ENCODE measurements at regions not wholly inside any gene's neighbourhood (a gene's known extent, or its start where the extent isn't known, plus 50 kb on each side); places are given as distances from the start of the nearest gene placed in this dataset.

DNA sequence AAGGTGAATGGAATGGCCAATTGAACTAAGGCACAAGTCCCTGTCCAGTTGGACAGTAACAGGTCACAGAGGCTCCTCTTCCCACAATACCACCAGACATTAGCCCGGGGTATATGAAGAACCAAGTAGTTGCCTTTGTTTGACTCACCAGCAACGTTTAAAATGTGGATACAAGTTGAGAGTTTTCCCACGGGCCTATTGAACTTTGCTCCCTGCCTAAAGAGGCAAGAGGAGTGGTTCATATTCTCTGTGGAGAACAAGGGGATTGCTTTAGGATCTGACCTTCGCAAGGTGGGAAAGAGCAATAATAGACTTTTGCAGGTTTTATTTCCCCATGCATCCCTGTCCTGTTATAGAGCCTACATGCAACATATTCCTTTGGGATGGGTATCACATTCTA lies 177.2 kb downstream of the POU4F1 start:
- DNase-seq (ENCODE audit: low read depth): no peak

- DNase-seq (ENCODE audit: low read depth): no peak
Measured at GRCh38 chr13:78420814-78421213, 182.5 kb downstream of the POU4F1 start.

- no peak for DNase-seq (ENCODE audit: low read depth)
Measured at GRCh38 chr13:78413887-78414553, 189.3 kb downstream of the POU4F1 start.

GRCh38 chr13:78410847-78411246 lies 192.5 kb downstream of the POU4F1 start:
- DNase-seq (ENCODE audit: low read depth): no peak

DNA sequence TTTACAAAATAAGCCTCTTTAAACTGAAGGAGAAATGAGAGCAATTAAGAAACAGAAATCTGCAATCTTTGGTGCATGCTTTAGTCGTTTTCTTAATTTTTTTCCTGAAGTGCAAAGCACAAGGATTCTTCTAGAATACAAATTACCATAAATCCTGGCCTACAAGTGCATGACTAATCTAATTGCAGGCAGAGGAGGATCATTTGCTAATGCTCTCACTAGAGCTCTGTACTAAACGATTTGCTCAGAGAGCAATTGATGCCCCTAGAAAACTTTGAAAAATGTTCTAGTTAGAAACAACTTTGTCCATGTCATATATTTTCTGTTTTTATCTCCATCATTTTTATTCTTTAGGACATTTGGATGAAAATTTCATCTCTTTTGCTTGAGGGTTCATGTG lies 193.2 kb downstream of the POU4F1 start:
- no peak for DNase-seq (ENCODE audit: low read depth)

DNA sequence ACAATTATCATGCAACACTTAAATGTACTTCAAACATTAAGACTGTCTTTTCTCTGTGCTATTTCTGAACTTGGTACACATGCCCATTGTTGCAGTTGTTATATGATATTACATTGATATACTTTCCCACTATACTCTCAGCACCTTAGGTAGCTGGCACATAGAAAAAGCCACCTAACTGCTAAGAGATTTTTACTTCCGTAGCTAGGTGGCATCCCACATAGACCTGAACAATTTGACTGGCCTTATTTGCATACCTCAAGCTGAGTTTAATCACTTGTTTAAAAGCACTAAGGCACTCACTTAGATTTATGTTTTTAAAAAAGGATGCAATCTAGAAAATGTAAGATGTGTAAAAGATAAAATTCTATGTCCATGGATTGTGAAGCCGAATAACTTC lies 194.2 kb downstream of the POU4F1 start:
- no peak for DNase-seq (ENCODE audit: low read depth)

DNA sequence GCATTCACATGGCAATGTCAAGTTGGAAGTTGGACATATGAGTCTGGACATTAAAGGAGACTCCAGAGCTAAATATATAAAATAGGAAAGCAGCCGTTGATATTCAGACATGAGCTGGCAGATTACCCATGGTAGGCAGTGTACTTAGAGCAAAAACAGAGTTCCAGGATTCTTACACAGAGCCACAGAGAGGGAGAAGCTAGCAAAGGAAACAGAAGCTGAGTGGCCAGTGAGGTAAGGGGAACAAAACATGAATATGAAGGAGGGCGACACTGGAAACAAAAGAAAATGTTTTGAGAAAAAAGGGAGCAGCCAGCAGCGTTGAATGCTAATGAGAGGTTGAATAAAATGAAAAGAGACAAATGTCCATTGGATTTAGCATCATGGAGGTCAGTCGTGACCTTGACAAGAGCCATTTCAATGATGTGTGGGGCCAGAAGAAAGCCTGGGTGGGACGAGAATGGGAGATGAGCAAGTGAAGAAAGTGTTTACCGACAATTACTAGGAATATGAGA lies 198.4 kb downstream of the POU4F1 start:
- no peak for DNase-seq (ENCODE audit: low read depth)

DNA sequence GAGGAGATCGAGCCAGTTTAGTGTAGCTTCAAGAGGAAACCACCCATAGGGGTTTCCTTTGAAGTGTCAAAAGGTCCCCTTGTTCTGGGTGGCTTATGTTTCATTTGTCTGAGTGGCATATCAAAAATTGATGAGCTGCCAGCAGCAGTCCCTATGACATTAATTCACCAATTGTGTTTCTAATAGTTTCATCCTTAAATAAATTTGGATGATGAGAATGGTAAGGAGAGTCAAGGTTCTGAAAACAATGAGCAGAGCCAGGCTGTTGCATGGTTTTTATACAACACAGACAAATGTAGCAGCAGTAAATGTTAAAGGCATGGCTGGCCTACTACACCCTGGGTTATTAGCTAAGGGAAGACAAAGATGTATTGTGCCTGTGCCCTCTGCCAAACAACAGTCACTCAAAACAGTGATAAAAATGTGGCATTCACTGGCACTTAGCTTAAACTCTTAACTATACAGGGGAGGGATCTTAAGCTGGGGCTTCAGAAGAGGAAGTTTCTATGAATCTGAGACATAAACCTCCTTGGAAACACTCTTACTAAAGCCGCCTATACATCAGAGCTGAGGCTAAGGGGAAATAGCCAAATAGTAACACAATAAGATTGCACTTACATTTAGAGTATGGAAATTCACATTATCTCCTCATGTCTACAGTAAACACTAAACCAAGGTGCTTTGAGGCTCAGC lies 200.5 kb downstream of the POU4F1 start:
- no peak for DNase-seq (ENCODE audit: low read depth)

- no peak for DNase-seq (ENCODE audit: low read depth)
Measured at GRCh38 chr13:78401873-78402707, 201.3 kb downstream of the POU4F1 start.

- no peak for DNase-seq (ENCODE audit: low read depth)
Measured at GRCh38 chr13:78398743-78399410, 204.5 kb downstream of the POU4F1 start.

- DNase-seq (ENCODE audit: low read depth): no peak
Measured at GRCh38 chr13:78393286-78394142, 209.8 kb downstream of the POU4F1 start.

- DNase-seq (ENCODE audit: low read depth): no peak
Measured at GRCh38 chr13:78383899-78384298, 219.5 kb downstream of the POU4F1 start.

GRCh38 chr13:78383071-78383484 lies 220.3 kb downstream of the POU4F1 start:
- DNase-seq (ENCODE audit: low read depth): no peak

DNA sequence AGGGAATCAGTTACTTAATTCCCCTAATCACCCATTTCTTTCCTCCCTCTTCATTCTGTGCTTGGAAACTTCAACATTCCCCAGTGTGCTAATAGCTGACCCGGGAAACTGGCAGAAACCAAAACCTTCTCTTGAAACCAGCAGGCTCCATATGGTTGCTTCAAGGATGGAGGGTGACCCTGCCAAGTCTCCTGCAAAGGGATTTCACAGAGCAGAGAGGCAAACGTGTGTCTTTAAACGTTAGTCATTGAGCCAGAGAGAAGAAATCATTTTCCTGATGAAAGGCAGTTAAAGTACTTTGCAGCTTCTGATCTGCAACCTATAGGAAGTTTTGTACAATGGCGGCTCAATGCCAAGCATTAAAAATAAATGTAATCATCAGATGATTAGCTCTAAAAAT lies 220.9 kb downstream of the POU4F1 start:
- DNase-seq (ENCODE audit: low read depth): no peak

- no peak for DNase-seq (ENCODE audit: low read depth)
Measured at GRCh38 chr13:78376822-78377221, 226.5 kb downstream of the POU4F1 start.

DNA sequence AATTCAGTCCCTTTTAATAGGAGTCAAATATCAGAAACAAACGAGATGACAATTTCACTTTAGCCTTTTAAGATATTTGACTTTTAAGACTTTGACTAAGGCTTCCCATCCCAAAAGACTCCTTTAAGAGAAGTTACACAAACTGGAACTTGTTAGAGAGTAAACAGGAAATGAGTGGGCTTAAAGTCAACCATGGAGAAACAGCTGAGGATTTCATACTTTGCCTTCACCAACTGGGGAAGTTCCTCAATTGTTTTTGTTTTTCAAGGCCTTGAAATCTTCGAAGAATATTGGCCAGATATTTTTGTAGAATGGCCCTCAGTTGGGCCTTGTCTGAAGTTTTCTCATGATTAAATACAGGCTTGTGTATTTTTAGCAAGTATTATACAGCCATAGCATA lies 227.3 kb downstream of the POU4F1 start:
- DNase-seq (ENCODE audit: low read depth): no peak

- no peak for DNase-seq (ENCODE audit: low read depth)
Measured at GRCh38 chr13:78372581-78372980, 230.8 kb downstream of the POU4F1 start.

GRCh38 chr13:78370231-78370630 lies 233.1 kb downstream of the POU4F1 start:
- DNase-seq (ENCODE audit: low read depth): no peak

DNA sequence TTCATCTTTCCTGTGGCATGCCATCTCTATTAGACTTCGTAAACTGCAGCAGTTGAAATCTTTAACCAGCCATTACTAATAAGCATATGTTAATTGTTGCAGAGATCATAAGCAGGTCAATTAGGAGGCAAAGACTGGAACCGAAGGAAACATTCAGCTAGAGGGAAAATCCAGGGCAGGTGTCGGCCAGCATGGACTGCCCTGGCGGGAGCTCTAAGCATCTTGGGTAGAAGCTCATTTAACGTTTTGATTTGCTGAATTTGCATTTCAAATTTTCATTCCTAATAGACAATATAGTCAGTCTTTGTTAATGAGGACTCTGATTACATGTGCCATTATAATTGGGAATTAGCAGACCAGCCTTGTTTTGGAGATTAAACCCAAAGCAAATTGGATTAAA lies 238.6 kb downstream of the POU4F1 start:
- no peak for DNase-seq (ENCODE audit: low read depth)

DNA sequence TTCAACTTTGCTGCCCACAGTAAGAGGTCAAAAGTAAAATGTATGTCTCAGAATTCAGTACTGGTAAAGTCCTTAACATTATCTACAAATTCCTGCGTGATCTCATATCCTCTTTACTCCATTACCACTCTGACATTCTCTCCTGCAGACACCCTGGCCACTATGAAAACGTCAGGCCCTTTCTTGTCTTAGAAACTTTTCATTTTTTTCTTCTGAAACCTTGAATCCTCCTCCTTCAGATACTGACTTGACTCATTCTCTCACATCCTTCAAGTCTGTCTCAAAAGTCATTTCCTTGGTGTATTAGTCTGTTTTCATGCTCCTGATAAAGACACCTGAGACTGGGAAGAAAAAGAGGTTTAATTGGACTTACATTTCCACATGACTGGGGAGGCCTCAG lies 262.3 kb downstream of the POU4F1 start:
- no peak for DNase-seq (ENCODE audit: low read depth)

GRCh38 chr13:78339927-78340326 lies 263.4 kb downstream of the POU4F1 start:
- DNase-seq (ENCODE audit: low read depth): no peak
